NCI-H146 treated with DMSO at 0.1 percent for 48 hours (cell line): ENCODE measurements at regions not wholly inside any gene's neighbourhood (a gene's known extent, or its start where the extent isn't known, plus 50 kb on each side); places are given as distances from the start of the nearest gene placed in this dataset.
"Not testable (repeated sequence)": the region's sequence is repeated elsewhere in the genome, so short reads cannot be mapped to it uniquely, and the experiment has no call there.

Experiments
- DNase-seq: peaks from one replicate; lab custom pipeline; 2025; ENCODE audit not compliant: unreplicated experiment; lab: John Stamatoyannopoulos, UW

DNA sequence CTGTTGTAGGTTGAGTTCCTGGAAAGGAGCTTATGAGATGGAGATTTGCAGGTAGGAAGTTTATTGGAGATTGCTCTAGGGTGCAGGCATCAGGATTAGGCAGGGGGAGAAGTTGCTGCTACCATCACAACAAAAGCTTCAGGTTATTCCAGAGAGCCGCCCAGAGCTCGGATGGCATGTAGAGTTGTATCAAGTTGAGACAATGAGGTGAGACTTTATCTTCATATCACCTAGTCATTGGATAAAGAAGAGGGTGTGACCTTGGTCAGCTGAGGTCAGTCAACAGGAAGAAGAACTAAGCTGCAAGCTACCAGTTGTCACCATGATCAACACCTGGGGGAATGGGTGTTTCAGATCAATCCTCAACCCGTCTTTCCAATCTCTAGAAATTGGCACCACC, 342.0 kb downstream of the RFC3 start:
- no peak for DNase-seq

DNA sequence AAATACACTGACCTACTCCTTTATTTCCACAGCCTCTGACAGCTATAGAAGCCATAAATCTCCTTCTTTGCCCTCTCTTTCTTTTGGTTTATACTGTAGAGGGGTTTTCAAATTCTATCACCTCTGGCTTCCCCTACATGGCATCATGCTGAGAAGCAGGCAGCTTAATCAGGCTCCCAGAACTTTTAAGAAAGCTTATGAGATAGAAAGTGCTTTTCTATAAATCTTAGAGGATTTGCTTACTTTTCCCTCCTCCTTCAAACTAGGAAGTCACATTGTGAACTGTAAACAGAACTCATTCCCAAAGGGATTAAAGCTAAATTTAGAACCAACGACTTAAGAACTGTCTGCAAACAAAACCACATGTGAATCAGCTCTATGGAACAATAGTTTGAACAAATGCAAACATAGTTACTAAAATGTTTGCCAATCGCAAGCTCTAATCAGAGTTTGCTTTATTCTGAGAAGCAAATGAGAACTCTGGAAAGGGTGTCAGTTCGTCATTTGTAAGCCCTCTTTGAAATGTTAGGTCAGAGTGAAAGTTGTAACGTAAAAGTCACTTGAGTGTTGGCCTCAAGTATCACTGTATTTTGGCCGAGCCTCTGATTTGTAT, 344.1 kb downstream of the RFC3 start:
- peak; percentile 66 for DNase-seq

DNA sequence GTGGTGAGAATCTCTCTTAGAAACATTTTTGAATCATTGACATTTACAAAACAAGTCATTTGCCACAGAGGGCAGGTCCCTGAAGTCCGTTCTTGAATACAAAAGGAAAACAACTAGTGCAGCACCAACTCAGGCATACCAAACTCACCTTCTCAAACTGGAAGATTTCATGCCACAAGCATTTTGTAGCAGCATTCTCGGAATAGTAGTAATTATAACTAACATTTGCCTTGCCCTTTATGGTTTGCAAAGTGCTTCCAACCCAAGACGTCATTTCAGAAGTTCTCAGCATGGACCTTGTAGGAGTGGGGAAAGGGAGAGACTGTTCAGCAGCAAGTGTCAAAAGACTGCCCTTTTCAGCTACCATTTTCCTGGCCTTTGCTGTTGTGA, 344.6 kb downstream of the RFC3 start:
- DNase-seq: no peak

GRCh38 chr13:34164582-34164981, 346.6 kb downstream of the RFC3 start:
- no peak for DNase-seq

GRCh38 chr13:34165158-34165557, 347.2 kb downstream of the RFC3 start:
- DNase-seq: no peak

- DNase-seq: no peak
Measured at GRCh38 chr13:34166406-34166805, 348.5 kb downstream of the RFC3 start.

DNA sequence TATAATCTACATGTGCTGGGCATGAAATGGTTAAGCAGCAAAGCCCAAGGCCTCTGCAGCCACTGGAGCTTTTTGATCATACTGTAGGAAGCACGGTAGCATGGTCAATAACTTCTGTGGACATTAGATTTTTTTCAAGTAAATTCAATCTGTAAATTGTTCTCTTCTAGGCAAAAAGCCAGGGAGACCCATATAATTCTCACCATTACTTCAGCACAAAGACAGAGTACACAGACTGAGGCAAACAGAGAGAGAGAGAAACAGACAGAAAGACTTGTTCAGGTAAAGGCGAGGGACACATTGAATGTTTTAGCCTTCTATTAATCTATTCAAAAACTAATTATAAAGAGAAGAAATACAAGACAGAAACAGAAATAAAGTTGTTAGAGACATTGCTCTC, 349.4 kb downstream of the RFC3 start:
- DNase-seq: peak; percentile 71

DNA sequence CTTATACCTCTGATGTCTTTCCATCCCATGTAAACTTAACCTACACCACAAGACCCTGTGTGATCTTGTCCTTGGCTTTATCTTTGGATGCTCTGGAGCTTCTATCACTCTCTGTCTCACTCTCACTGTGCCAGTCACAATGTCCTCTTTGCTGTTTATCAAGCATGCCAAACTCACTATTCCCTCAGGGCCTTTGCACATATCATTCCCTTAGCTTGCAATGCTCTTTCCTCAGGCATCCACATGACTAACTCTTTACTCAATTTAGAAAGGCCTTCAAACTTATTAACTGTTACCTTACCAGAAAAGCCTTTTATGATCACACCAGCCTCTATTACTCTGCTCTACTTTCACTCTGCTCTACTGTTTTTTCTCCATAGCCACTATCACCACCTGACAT, 354.1 kb downstream of the RFC3 start:
- DNase-seq: no peak

DNA sequence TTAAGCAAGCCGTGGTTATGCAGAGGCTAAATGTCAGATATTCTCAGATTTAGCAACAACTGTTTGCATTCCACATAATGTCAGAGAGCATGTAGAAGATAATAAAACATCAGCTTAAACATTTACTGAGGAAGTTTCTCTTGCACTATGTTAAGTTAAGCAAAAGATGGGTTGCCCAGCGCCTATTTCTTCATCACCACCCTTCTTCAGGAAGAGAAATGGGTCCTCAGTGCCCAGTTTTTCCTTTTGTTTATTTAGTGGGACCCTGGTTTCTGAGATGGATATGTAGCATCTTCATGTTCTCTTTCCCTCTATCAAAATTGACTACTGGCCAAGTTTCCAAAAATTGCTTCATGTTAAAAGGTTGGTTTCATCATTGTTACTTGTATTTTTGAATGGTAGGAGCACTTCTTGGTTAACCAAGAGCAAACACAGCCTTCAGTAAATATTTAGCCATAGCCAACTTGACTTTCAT, 356.8 kb downstream of the RFC3 start:
- no peak for DNase-seq

DNA sequence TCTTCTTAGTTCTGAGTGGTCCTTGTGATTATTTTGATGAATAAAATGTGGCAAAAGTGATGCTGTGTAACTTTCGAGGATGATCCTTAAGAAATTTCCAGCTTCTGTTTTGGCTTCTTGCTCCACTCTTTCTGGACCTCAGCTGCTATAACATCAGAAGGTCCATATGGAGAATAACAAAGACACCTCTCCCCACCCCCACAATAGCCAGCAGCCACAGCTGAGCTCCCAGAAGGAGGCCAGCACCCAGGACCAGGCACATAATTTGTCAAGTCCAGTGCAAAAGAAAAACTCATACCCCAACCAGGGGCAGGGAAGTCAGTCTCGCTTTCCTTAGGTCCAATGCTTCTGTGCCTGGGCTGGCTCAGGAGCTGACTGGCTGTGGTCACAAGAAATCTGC, 357.6 kb downstream of the RFC3 start:
- no peak for DNase-seq

- DNase-seq: no peak
Measured at GRCh38 chr13:34176633-34177032, 358.7 kb downstream of the RFC3 start.

DNA sequence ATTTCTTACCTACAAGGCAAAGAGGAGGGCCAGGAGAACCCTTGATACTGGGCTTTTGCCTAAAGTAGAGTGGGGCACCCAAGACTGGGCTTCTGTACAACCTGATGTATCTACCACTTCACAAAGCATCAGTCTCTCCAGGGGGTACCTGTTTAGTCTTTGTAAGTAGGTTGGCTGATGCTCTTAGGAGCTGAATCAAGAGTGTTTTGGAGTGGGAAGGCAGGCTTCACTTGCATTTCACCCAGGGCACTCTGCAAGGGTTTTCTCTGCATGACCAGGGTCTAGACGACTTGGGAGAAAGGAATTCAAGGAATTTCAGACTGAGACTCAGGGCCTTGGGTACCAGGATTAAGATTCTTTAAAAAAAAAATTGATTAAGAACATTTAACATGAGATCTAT, 361.5 kb downstream of the RFC3 start:
- peak; percentile 13 for DNase-seq

GRCh38 chr13:34179927-34180326, 362.0 kb downstream of the RFC3 start:
- DNase-seq: no peak

- not testable (repeated sequence) for DNase-seq
Measured at GRCh38 chr13:34181256-34181655, 363.3 kb downstream of the RFC3 start.

DNA sequence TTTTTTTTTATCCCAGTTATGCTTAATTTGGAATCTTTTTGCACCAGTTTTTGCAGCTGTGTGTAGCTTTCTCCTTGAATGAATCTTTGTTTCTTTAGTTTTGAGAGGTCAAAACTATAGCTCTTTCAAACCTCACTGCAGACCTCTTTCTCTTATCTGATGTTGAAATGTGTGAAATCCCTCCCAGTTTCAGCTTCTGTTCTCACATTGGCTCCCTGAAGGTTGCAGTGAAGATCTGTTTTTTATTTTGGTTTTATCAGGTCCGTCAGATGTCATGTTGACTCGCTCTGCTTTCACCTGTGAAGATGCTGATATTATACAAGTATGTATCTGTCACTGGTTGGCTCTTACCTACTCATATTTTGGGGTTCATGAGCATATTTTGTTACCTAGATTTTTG, 372.0 kb downstream of the RFC3 start:
- no peak for DNase-seq

DNA sequence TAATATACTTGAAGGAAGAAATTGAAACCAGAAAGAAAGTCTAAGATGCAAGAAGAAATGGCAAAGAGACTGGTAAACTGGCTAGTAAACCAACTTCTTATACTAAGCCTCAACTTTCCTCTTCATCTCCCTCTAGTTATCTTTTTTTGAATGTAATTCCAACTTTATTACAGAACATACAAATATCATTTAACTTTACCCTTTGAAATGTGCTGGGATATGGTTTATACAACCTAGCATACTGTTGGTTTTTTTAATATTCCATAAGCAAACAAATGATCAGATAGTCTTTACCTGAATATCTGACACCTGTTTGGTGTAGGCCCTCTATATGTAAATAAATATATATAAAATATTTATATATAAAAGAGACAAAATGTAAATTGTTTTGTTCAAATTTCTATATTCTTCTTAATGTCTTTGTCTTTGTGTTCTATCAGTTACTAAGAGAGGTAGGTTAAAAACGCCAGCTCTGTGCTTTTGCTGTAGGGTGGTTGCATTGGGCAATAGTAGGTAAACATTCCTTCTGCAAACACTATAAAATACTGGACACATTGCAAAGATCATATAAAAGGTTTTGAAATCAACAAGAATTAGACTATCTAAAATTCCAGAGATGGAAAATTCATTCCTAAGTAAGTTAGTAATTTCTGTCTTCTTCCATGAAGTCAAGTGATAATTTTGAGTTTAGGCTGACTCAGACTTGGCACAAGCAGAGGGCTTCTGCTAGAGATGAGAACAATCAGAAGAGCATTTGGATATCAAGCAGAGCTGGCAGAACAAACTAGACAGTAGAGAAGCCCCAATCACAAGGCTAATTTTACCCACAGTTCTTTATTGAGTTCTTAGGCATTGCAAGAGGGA, 383.3 kb downstream of the RFC3 start:
- DNase-seq: no peak

DNA sequence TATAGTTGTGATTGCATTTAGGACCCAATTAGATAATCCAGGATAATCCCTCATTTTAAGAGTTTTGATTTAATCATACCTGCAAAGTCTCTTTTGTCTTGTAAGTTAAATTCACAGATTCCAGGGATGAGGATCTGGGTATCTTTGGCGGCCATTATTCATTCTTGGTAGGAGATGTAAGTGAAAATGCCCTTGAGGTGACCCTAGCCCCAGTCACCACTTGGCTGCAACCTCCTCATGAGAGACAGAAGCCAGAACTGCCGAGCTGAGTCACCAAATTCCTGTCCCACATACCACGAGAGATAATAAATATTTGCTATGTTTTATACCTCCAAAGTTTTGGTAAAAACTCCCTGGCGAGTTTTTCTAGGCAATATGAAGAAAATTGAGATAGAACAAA, 389.4 kb downstream of the RFC3 start:
- DNase-seq: no peak

DNA sequence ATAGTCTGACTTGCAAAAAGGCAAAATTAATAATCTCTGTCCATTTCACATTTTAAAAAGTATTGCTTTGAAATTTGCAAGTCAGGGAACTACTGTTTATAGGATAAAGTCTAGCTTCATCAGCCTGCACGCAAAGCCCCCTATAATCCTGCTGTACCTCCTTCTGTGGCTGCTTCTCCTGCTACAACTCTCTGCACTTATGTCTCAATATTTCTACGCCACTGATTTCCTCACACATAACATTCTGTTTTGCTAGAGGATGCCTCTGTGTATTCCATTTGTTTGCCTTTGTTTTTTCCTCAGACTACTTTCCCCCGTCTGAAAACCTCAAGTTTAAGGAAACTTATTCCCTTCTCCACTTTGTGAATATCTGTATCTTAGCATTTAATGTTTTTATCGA, 389.9 kb downstream of the RFC3 start:
- no peak for DNase-seq

DNA sequence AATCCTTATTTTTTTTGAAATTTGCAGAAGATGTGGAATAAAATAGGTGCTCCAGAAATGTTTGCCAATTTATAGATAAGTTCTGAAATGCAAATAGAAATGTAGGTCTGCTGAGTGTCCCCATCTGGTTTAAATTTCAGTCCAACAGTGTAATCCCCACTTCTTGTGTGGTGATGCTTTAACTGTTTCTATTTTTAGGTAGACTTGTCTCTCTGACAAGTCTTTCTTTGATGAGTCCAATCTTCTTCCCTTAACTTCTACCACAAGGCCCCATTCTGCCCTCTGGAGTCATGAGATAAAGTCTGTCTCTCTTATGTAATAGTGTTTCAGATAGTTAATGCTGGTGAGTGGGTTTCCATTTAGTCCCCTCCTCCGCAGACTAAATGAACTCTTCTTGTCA, 390.4 kb downstream of the RFC3 start:
- no peak for DNase-seq

DNA sequence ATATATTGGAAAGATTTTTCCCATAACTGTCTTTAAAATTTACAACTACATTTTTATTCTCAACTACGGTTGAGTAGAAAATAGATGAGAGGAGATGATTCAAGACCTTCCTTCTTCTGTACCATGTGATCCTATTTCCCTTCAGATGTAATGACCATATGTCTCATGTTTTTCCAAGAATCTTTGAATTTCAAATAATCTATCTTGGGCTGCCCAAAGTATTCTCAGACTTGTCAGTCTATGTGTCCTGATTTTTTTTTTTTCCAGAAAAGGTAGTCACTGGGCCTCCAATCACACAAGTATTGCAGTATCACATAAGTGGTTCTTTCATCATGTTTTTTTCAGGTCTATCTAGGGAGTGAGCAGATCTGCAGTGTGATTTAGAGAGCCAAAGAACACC, 392.4 kb downstream of the RFC3 start:
- DNase-seq: no peak

GRCh38 chr13:34214686-34215085, 396.7 kb downstream of the RFC3 start:
- DNase-seq: no peak

GRCh38 chr13:34216256-34216655, 398.3 kb downstream of the RFC3 start:
- no peak for DNase-seq
